Transverse colon (tissue), 4 donors: ENCODE measurements at regions not wholly inside any gene's neighbourhood (a gene's known extent, or its start where the extent isn't known, plus 50 kb on each side); places are given as distances from the start of the nearest gene placed in this dataset.

Experiments
- EP300 ChIP-seq: sonication (generic); formaldehyde crosslinking; IDR thresholded peaks from one replicate; pipeline ENCODE4 v1.6.1; 2017; ENCODE audit warnings: antibody characterized with exemption, low read depth
- POLR2A ChIP-seq: fragments of 450-650 bp; IDR thresholded peaks from one replicate; pipeline ENCODE4 v1.6.1; 2016; ENCODE audit warnings: antibody characterized with exemption, mild to moderate bottlenecking, moderate library complexity
- POLR2AphosphoS5 ChIP-seq, 3 donors: sonication (generic); formaldehyde crosslinking; IDR thresholded peaks; one replicate each; pipeline ENCODE4 v1.6.1; 2016; ENCODE audit warnings: antibody characterized with exemption in 3 of 3
- TF ChIP-seq, protein P1 (sequence below), 5 experiments: fragments of 200-600 bp in 3 of 5; fragments of 450-650 bp in 2 of 5; sonication (generic) in 3 of 5; IDR thresholded peaks; 1 replicate in 2 of 5; 2 replicates in 3 of 5; pipeline ENCODE4 v1.5.1; 2016 to 2017; ENCODE audit warnings: antibody characterized with exemption in 5 of 5, inconsistent platforms in 3 of 5, mild to moderate bottlenecking in 2 of 5, moderate library complexity in 1 of 5

- TF ChIP-seq EP300 (no peak), POLR2A (no peak), POLR2AphosphoS5 (IDR thresholded peaks at IDR 0.05) (no peak)
- TF ChIP-seq, protein P1, sequence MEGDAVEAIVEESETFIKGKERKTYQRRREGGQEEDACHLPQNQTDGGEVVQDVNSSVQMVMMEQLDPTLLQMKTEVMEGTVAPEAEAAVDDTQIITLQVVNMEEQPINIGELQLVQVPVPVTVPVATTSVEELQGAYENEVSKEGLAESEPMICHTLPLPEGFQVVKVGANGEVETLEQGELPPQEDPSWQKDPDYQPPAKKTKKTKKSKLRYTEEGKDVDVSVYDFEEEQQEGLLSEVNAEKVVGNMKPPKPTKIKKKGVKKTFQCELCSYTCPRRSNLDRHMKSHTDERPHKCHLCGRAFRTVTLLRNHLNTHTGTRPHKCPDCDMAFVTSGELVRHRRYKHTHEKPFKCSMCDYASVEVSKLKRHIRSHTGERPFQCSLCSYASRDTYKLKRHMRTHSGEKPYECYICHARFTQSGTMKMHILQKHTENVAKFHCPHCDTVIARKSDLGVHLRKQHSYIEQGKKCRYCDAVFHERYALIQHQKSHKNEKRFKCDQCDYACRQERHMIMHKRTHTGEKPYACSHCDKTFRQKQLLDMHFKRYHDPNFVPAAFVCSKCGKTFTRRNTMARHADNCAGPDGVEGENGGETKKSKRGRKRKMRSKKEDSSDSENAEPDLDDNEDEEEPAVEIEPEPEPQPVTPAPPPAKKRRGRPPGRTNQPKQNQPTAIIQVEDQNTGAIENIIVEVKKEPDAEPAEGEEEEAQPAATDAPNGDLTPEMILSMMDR (IDR thresholded peaks at IDR 0.05): no peak
Measured at GRCh38 chr4:127370604-127371003, 262.2 kb upstream of the INTU start.
